Ascending aorta (tissue), 2 donors: ENCODE measurements at regions not wholly inside any gene's neighbourhood (a gene's known extent, or its start where the extent isn't known, plus 50 kb on each side); places are given as distances from the start of the nearest gene placed in this dataset.

ENCODE experiments used
- DNase-seq, 2 donors: peaks; one replicate each; pipeline ENCODE4 v3.0.0-alpha.2; 2019; ENCODE audit warnings: low spot score in 2 of 2
- H3K27ac ChIP-seq, 2 donors: fragments of 200-600 bp; sonication (generic); one replicate each; pipeline ENCODE4 v1.5.1; 2016 to 2017; ENCODE audit warnings: mild to moderate bottlenecking in 1 of 2
- H3K27me3 ChIP-seq: fragments of 200-600 bp; sonication (generic); one replicate; pipeline ENCODE4 v1.5.1; 2017
- H3K36me3 ChIP-seq, 2 donors: fragments of 200-600 bp; sonication (generic); one replicate each; pipeline ENCODE4 v1.5.1; 2016
- H3K4me1 ChIP-seq, 2 donors: fragments of 200-600 bp; sonication (generic); one replicate each; pipeline ENCODE4 v1.5.1; 2016 to 2017; ENCODE audit warnings: mild to moderate bottlenecking in 1 of 2
- H3K4me3 ChIP-seq, 2 donors: fragments of 200-600 bp; sonication (generic); one replicate each; pipeline ENCODE4 v1.5.1; 2016 to 2017; ENCODE audit warnings: mild to moderate bottlenecking in 1 of 2
- H3K9me3 ChIP-seq, 2 donors: fragments of 200-600 bp; sonication (generic); one replicate each; pipeline ENCODE4 v1.5.1; 2016
- CTCF ChIP-seq, 3 experiments: fragments of 200-600 bp in 2 of 3; fragments of 450-650 bp in 1 of 3; sonication (generic) in 2 of 3; IDR thresholded peaks; one replicate each; pipeline ENCODE4 v1.5.1; 2016 to 2019; ENCODE audit warnings: antibody characterized with exemption in 3 of 3, mild to moderate bottlenecking in 1 of 3, moderate library complexity in 1 of 3
- intact Hi-C: fragments of 100-400 bp; cut with DNase I; formaldehyde crosslinking; loops from one replicate; pipeline ENCODE4 v1.15.1; 2023

GRCh38 chr4:181677621-181678020 lies 565.6 kb upstream of the TENM3 start:
- no peaks in the 10 kb centered on the region for H3K36me3 ChIP-seq
- no peak for DNase-seq
- no peaks in the 10 kb centered on the region for H3K27me3 ChIP-seq
- intact Hi-C loops, result no loop called here
- H3K27ac ChIP-seq, result no peak overlapping the region
- no peaks in the 10 kb centered on the region for H3K4me1 ChIP-seq
- no peak overlapping the region for H3K4me3 ChIP-seq
- H3K9me3 ChIP-seq, result no peaks in the 10 kb centered on the region
- no peak for TF ChIP-seq CTCF (IDR thresholded peaks at IDR 0.05)

DNA sequence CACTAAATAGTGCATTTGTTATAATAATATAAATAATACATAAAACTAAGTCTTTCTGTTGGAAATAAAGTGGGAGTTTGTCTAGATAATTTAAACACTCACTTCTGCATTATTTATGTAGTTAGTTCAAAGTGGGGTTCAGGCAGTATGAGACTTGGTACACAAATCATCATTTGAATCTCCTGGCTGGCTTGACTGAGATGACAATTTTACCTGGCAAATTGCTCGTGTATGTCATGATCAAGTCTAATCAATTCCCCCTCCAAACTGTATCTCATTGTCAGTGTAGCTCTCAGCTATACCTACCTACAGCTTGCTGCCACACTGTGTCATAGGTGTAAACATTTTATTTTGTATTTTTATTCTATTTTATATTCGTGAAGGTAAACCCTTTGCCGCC lies 563.4 kb upstream of the TENM3 start:
- no peaks in the 10 kb centered on the region for H3K9me3 ChIP-seq
- H3K36me3 ChIP-seq, result no peaks in the 10 kb centered on the region
- no peak overlapping the region for H3K4me3 ChIP-seq
- no peak overlapping the region for H3K27ac ChIP-seq
- no peak for TF ChIP-seq CTCF (IDR thresholded peaks at IDR 0.05)
- no peaks in the 10 kb centered on the region for H3K27me3 ChIP-seq
- intact Hi-C loops, result no loop called here
- H3K4me1 ChIP-seq, result no peaks in the 10 kb centered on the region
- no peak for DNase-seq

DNA sequence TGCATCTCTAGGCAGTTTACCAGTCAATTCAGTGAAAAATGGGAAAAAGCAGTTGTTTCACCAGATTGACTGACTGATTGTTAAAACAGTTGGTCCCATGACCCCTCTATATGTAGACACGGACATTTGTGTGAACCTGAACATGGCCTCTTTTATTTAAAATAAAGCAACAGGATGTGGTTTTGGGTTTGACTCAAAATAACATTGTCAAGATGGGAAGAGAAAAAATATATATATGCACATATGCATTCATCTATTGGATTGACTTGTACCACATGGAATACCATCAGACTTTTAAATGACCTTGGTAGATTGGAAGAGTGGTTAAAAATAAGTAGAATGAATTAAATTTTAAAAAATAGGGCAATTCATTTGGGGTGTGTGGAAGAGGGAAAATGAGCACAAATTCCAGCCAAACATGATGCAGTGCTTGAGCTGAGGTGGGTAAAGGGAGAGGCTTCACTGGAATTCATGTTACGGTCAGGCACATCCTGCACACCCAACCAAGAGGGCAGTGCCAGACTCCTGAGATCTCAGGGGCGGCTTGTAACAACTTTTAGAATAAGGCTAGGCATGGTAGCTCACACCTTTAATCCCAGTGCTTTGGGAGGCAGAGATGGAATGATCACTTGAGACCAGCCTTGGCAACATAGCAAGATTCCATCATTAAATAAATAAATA lies 560.7 kb upstream of the TENM3 start:
- H3K9me3 ChIP-seq, result no peaks in the 10 kb centered on the region
- H3K27ac ChIP-seq, result no peak overlapping the region
- H3K36me3 ChIP-seq, result no peaks in the 10 kb centered on the region
- H3K27me3 ChIP-seq, result no peaks in the 10 kb centered on the region
- H3K4me1 ChIP-seq, result no peaks in the 10 kb centered on the region
- no peak for DNase-seq
- intact Hi-C loops, result no loop called here
- no peak for TF ChIP-seq CTCF (IDR thresholded peaks at IDR 0.05)
- no peak overlapping the region for H3K4me3 ChIP-seq

DNA sequence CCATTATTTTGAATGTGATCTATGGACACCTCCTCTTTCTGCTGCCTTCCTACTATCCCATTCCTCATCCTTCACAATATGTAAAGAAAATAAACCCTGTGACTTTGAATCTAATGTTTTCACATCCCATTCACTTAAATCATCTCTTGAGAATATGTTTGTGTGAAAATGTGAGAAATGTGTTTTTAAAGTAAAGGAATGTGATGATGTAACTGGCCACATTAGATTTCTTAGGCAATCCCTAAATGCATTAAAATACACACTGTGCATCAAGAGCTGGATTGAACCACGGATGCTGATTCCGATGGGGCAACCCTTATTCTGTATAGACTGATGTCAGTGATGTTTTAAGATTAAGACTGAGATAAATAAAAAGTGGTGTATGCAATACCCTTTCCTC lies 558.9 kb upstream of the TENM3 start:
- no peak for TF ChIP-seq CTCF (IDR thresholded peaks at IDR 0.05)
- no peaks in the 10 kb centered on the region for H3K36me3 ChIP-seq
- intact Hi-C loops, result no loop called here

DNA sequence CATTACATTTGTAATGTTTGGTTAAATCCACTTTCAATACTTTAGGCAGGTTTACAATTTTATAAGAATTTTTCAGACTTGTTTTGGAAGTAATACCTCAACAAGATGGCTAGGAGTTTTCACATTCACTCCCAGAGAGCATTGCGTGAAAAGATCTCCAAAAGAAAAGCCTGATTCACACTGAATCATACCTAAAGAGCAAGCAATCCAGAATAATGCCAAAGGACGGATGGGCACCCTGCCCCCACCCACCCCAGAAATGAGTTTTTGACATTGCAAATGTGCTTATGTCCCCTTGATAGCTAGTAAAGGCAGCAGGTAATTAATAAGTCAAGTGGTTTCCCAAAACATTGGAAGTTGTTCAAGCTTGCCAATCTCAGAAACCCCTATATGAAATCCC lies 557.7 kb upstream of the TENM3 start:
- Histone ChIP-seq H3K27ac (no peak overlapping the region), H3K9me3 (no peaks in the 10 kb centered on the region), H3K27me3 (no peaks in the 10 kb centered on the region), H3K4me1 (no peaks in the 10 kb centered on the region), H3K36me3 (no peaks in the 10 kb centered on the region), H3K4me3 (no peak overlapping the region)
- no peak for TF ChIP-seq CTCF (IDR thresholded peaks at IDR 0.05)
- DNase-seq, result no peak
- intact Hi-C loops, result no loop called here

More for the DNA sequence above, 558.9 kb upstream of the TENM3 start:
- no peak overlapping the region for H3K27ac ChIP-seq
- H3K4me1 ChIP-seq, result no peaks in the 10 kb centered on the region
- H3K9me3 ChIP-seq, result no peaks in the 10 kb centered on the region
- H3K4me3 ChIP-seq, result no peak overlapping the region
- H3K27me3 ChIP-seq, result no peaks in the 10 kb centered on the region
- no peak for DNase-seq

GRCh38 chr4:181685911-181686310 lies 557.3 kb upstream of the TENM3 start:
- no peaks in the 10 kb centered on the region for H3K4me1 ChIP-seq
- no peak overlapping the region for H3K27ac ChIP-seq
- H3K4me3 ChIP-seq, result no peak overlapping the region
- no peaks in the 10 kb centered on the region for H3K36me3 ChIP-seq
- no peak for TF ChIP-seq CTCF (IDR thresholded peaks at IDR 0.05)
- H3K9me3 ChIP-seq, result no peaks in the 10 kb centered on the region
- no peak for DNase-seq
- no peaks in the 10 kb centered on the region for H3K27me3 ChIP-seq
- intact Hi-C loops, result no loop called here
